Suppressor macrophage treated with lipopolysaccharide for 1 hour (primary cell): ENCODE measurements at regions not wholly inside any gene's neighbourhood (a gene's known extent, or its start where the extent isn't known, plus 50 kb on each side); places are given as distances from the start of the nearest gene placed in this dataset.
"Not testable (repeated sequence)": the region's sequence is repeated elsewhere in the genome, so short reads cannot be mapped to it uniquely, and the experiment has no call there.

Experiments
- DNase-seq, 3 donors: peaks; one replicate each; pipeline ENCODE4 v3.0.0-alpha.2; 2020 to 2022

GRCh38 chr6:67888546-67888885 lies 746.6 kb upstream of the ADGRB3 start:
- no peak for DNase-seq

- no peak for DNase-seq
Observed at GRCh38 chr6:67887747-67888545, 747.1 kb upstream of the ADGRB3 start.

GRCh38 chr6:67887419-67887746 lies 747.7 kb upstream of the ADGRB3 start:
- DNase-seq, result no peak

GRCh38 chr6:67886840-67887292 lies 748.2 kb upstream of the ADGRB3 start:
- no peak for DNase-seq

GRCh38 chr6:67886036-67886707 lies 748.9 kb upstream of the ADGRB3 start:
- DNase-seq, result no peak

GRCh38 chr6:67885081-67886033 lies 749.7 kb upstream of the ADGRB3 start:
- no peak for DNase-seq

GRCh38 chr6:67884442-67884841 lies 750.6 kb upstream of the ADGRB3 start:
- DNase-seq, result no peak

- DNase-seq, result no peak
Observed at GRCh38 chr6:67883500-67884366, 751.3 kb upstream of the ADGRB3 start.

- DNase-seq, result no peak
Observed at GRCh38 chr6:67882436-67883311, 752.4 kb upstream of the ADGRB3 start.

GRCh38 chr6:67881706-67882065 lies 753.4 kb upstream of the ADGRB3 start:
- DNase-seq, result no peak

GRCh38 chr6:67880939-67881705 lies 754.0 kb upstream of the ADGRB3 start:
- no peak for DNase-seq

- DNase-seq, result not testable (repeated sequence)
Observed at GRCh38 chr6:67880343-67880742, 754.7 kb upstream of the ADGRB3 start.

- DNase-seq, result not testable (repeated sequence)
Observed at GRCh38 chr6:67879928-67880327, 755.2 kb upstream of the ADGRB3 start.

- not testable (repeated sequence) for DNase-seq
Observed at GRCh38 chr6:67879105-67879904, 755.8 kb upstream of the ADGRB3 start.

GRCh38 chr6:67878216-67878615 lies 756.9 kb upstream of the ADGRB3 start:
- DNase-seq, result not testable (repeated sequence)

GRCh38 chr6:67877288-67877687 lies 757.8 kb upstream of the ADGRB3 start:
- DNase-seq, result no peak

- no peak for DNase-seq
Observed at GRCh38 chr6:67875877-67876383, 759.2 kb upstream of the ADGRB3 start.

- no peak for DNase-seq
Observed at GRCh38 chr6:67870321-67870720, 764.8 kb upstream of the ADGRB3 start.

- DNase-seq, result no peak
Observed at GRCh38 chr6:67863346-67863745, 771.7 kb upstream of the ADGRB3 start.

- DNase-seq, result no peak
Observed at GRCh38 chr6:67854098-67854497, 781.0 kb upstream of the ADGRB3 start.
